HEK293T (cell line): ENCODE measurements at regions not wholly inside any gene's neighbourhood (a gene's known extent, or its start where the extent isn't known, plus 50 kb on each side); places are given as distances from the start of the nearest gene placed in this dataset.

Experiments
- BHLHE40 ChIP-seq: fragments of 450-650 bp; IDR thresholded peaks from 2 replicates; pipeline ENCODE4 v1.6.1; 2016; ENCODE audit warnings: mild to moderate bottlenecking, moderate library complexity, borderline replicate concordance
- FOXK2 ChIP-seq: fragments of 450-650 bp; IDR thresholded peaks from 2 replicates; pipeline ENCODE4 v1.6.1; 2016; ENCODE audit warnings: mild to moderate bottlenecking
- HDGF ChIP-seq: fragments of 450-650 bp; IDR thresholded peaks from 2 replicates; pipeline ENCODE4 v1.6.1; 2017; ENCODE audit warnings: antibody characterized with exemption, borderline replicate concordance

GRCh38 chr14:98984719-98985041 is 287.3 kb downstream of the BCL11B start:
- TF ChIP-seq HDGF (no peak), BHLHE40 (no peak), FOXK2 (no peak)
